AG10803 (cell line): ENCODE measurements at regions not wholly inside any gene's neighbourhood (a gene's known extent, or its start where the extent isn't known, plus 50 kb on each side); places are given as distances from the start of the nearest gene placed in this dataset.

Source experiments
- DNase-seq: peaks from one replicate; pipeline ENCODE4 v3.0.0; 2010; ENCODE audit warnings: low read depth
- H3K4me3 ChIP-seq: 2 replicates; pipeline ENCODE4 v1.5.1; 2011; ENCODE audit warnings: mild to moderate bottlenecking, low read length, control low read depth
- CTCF ChIP-seq: conservative IDR thresholded peaks from 2 replicates; pipeline ENCODE4 v1.5.1; 2011; ENCODE audit warnings: mild to moderate bottlenecking, low read length, control low read depth, inconsistent platforms

GRCh38 chr1:90417126-90417525 is 300.0 kb downstream of the BARHL2 start:
- DNase-seq: no peak
- H3K4me3 ChIP-seq: no peak overlapping the region
- TF ChIP-seq CTCF: no peak

- DNase-seq: no peak
- TF ChIP-seq CTCF: no peak
- no peak overlapping the region for H3K4me3 ChIP-seq
Measured at GRCh38 chr1:90414201-90414600, 302.9 kb downstream of the BARHL2 start.

- DNase-seq: no peak
- no peak for TF ChIP-seq CTCF
- H3K4me3 ChIP-seq: no peak overlapping the region
Measured at GRCh38 chr1:90413519-90413918, 303.6 kb downstream of the BARHL2 start.

GRCh38 chr1:90412563-90412962 is 304.5 kb downstream of the BARHL2 start:
- TF ChIP-seq CTCF: no peak
- H3K4me3 ChIP-seq: no peak overlapping the region
- no peak for DNase-seq

- H3K4me3 ChIP-seq: no peak overlapping the region
- TF ChIP-seq CTCF: no peak
- DNase-seq: no peak
Measured at GRCh38 chr1:90411185-90411584, 305.9 kb downstream of the BARHL2 start.

GRCh38 chr1:90407737-90408136 is 309.4 kb downstream of the BARHL2 start:
- no peak overlapping the region for H3K4me3 ChIP-seq
- TF ChIP-seq CTCF: no peak
- DNase-seq: no peak

- no peak overlapping the region for H3K4me3 ChIP-seq
- DNase-seq: no peak
- TF ChIP-seq CTCF: no peak
Measured at GRCh38 chr1:90405726-90406125, 311.4 kb downstream of the BARHL2 start.
